GM23338 (cell line): ENCODE measurements at regions not wholly inside any gene's neighbourhood (a gene's known extent, or its start where the extent isn't known, plus 50 kb on each side); places are given as distances from the start of the nearest gene placed in this dataset.

Experiments used
- ATAC-seq: fragments of 200-7000 bp; cut with Tn5 transposase; 3 replicates; pipeline ENCODE4 v1.9.1; 2020
- DNase-seq: peaks from one replicate; pipeline ENCODE4 v3.0.0-alpha.2; 2015; ENCODE audit warnings: low spot score
- H2AFZ ChIP-seq: fragments of 200-600 bp; sonication (generic); 2 replicates; pipeline ENCODE4 v1.8.0; 2016; ENCODE audit warnings: antibody characterized with exemption, mild to moderate bottlenecking, moderate library complexity
- H3F3A ChIP-seq: fragments of 200-600 bp; sonication (generic); replicated peaks from 2 replicates; pipeline ENCODE4 v1.8.0; 2017; ENCODE audit warnings: antibody characterized with exemption, mixed run types, low read depth
- H3K27ac ChIP-seq: fragments of 200-600 bp; sonication (generic); 2 replicates; pipeline ENCODE4 v1.6.1; 2016; ENCODE audit warnings: low read depth
- H3K27me3 ChIP-seq: fragments of 200-600 bp; sonication (generic); 2 replicates; pipeline ENCODE4 v1.8.0; 2016; ENCODE audit warnings: mild to moderate bottlenecking, mixed run types, moderate library complexity; ENCODE audit not compliant: insufficient read depth
- H3K36me3 ChIP-seq: fragments of 200-600 bp; sonication (generic); 2 replicates; pipeline ENCODE4 v1.8.0; 2016; ENCODE audit warnings: mild to moderate bottlenecking; ENCODE audit not compliant: insufficient read depth
- H3K4me1 ChIP-seq: fragments of 200-600 bp; sonication (generic); 2 replicates; pipeline ENCODE4 v1.8.0; 2016; ENCODE audit warnings: mild to moderate bottlenecking, moderate library complexity; ENCODE audit not compliant: insufficient read depth
- H3K4me2 ChIP-seq: fragments of 200-600 bp; sonication (generic); 2 replicates; pipeline ENCODE4 v1.7.1; 2017; ENCODE audit warnings: mixed run types
- H3K4me3 ChIP-seq: fragments of 200-600 bp; sonication (generic); 2 replicates; pipeline ENCODE4 v1.6.1; 2016; ENCODE audit warnings: mixed run types
- H3K79me2 ChIP-seq: fragments of 200-600 bp; sonication (generic); replicated peaks from 2 replicates; pipeline ENCODE4 v1.8.0; 2017; ENCODE audit warnings: mild to moderate bottlenecking; ENCODE audit not compliant: insufficient read depth
- H3K9me2 ChIP-seq: fragments of 200-600 bp; sonication (generic); 2 replicates; pipeline ENCODE4 v1.8.0; 2017; ENCODE audit not compliant: insufficient read depth
- H4K20me1 ChIP-seq: fragments of 200-600 bp; sonication (generic); replicated peaks from 2 replicates; pipeline ENCODE4 v1.8.0; 2017; ENCODE audit warnings: mild to moderate bottlenecking; ENCODE audit not compliant: insufficient read depth
- H3K27ac Mint-ChIP-seq: 2 replicates; pipeline ENCODE4 v1.8.0; 2020; ENCODE audit warnings: inconsistent platforms, mild to moderate bottlenecking, moderate library complexity, mixed read lengths
- H3K27me3 Mint-ChIP-seq: 3 replicates; pipeline ENCODE4 v1.8.0; 2022; ENCODE audit warnings: low read depth, mild to moderate bottlenecking, moderate library complexity, mixed read lengths, inconsistent platforms; ENCODE audit not compliant: insufficient read depth, poor library complexity
- H3K36me3 Mint-ChIP-seq: 3 replicates; pipeline ENCODE4 v1.8.0; 2021; ENCODE audit warnings: low read depth, mild to moderate bottlenecking, inconsistent platforms, moderate library complexity, mixed read lengths
- H3K4me1 Mint-ChIP-seq: 3 replicates; pipeline ENCODE4 v1.8.0; 2020; ENCODE audit warnings: mild to moderate bottlenecking, inconsistent platforms, mixed read lengths
- H3K4me3 Mint-ChIP-seq: 3 replicates; pipeline ENCODE4 v1.8.0; 2021; ENCODE audit warnings: moderate library complexity, mild to moderate bottlenecking, inconsistent platforms, mixed read lengths
- H3K9me3 Mint-ChIP-seq: 3 replicates; pipeline ENCODE4 v1.8.0; 2020; ENCODE audit warnings: moderate library complexity, mild to moderate bottlenecking, inconsistent platforms, mixed read lengths
- CREB1 ChIP-seq: fragments of 250-450 bp; sonication (Bioruptor Pico); IDR thresholded peaks from 2 replicates; pipeline ENCODE4 v1.5.0; 2020; ENCODE audit warnings: low read depth, mild to moderate bottlenecking, moderate library complexity
- CTCF ChIP-seq, 2 experiments: fragments of 200-600 bp in 1 of 2; sonication (generic) in 1 of 2; conservative IDR thresholded peaks; 2 replicates each; pipeline versions ENCODE4 v1.5.1 to v1.6.1; 2016 to 2017; ENCODE audit warnings: antibody characterized with exemption in 2 of 2, low read depth in 2 of 2, mild to moderate bottlenecking in 2 of 2, moderate library complexity in 1 of 2
- EZH2 ChIP-seq: fragments of 200-600 bp; sonication (generic); IDR thresholded peaks from one replicate; pipeline ENCODE4 v1.8.0; 2017; ENCODE audit warnings: antibody characterized with exemption, mild to moderate bottlenecking, low read depth; ENCODE audit not compliant: unreplicated experiment
- EZH2phosphoT487 ChIP-seq: fragments of 200-600 bp; sonication (generic); IDR thresholded peaks from one replicate; pipeline ENCODE4 v1.8.1; 2018; ENCODE audit warnings: antibody characterized with exemption; ENCODE audit not compliant: unreplicated experiment
- NANOG ChIP-seq: IDR thresholded peaks from 2 replicates; pipeline ENCODE4 v1.6.1; 2016; ENCODE audit warnings: antibody characterized with exemption, borderline replicate concordance
- POLR2AphosphoS5 ChIP-seq: IDR thresholded peaks from 2 replicates; pipeline ENCODE4 v1.6.1; 2016; ENCODE audit warnings: antibody characterized with exemption, low read depth
- REST ChIP-seq: IDR thresholded peaks from one replicate; pipeline ENCODE4 v1.6.1; 2018; ENCODE audit warnings: antibody characterized with exemption; ENCODE audit not compliant: unreplicated experiment
- STAT1 ChIP-seq: IDR thresholded peaks from one replicate; pipeline ENCODE4 v1.6.1; 2016; ENCODE audit warnings: antibody characterized with exemption; ENCODE audit not compliant: unreplicated experiment
- ZNF114 ChIP-seq: fragments of 250-450 bp; sonication (Bioruptor Pico); IDR thresholded peaks from 2 replicates; pipeline ENCODE4 v1.5.0; 2020; ENCODE audit warnings: mild to moderate bottlenecking, moderate library complexity
- ZNF462 ChIP-seq: fragments of 250-450 bp; sonication (Bioruptor Pico); IDR thresholded peaks from 2 replicates; pipeline ENCODE4 v1.5.0; 2020; ENCODE audit warnings: mild to moderate bottlenecking, moderate library complexity

GRCh38 chr3:161577662-161578061 lies 81.1 kb downstream of the OTOL1 start:
- Histone ChIP-seq H3K27me3 (no peaks in the 10 kb centered on the region), H3K27ac (no peak overlapping the region), H3K4me3 (no peak overlapping the region), H4K20me1 (no peaks in the 10 kb centered on the region), H3K79me2 (no peaks in the 10 kb centered on the region), H3K4me2 (no peak overlapping the region), H3K4me1 (no peaks in the 10 kb centered on the region), H3K9me2 (no peaks in the 10 kb centered on the region), H3K36me3 (no peaks in the 10 kb centered on the region), H2AFZ (no peak overlapping the region; the same call in 1 of the 2 replicates), H3F3A (no peaks in the 10 kb centered on the region)
- Mint-ChIP-seq H3K9me3 (no peaks in the 10 kb centered on the region), H3K36me3 (no peaks in the 10 kb centered on the region), H3K4me1 (peaks cover 7% of the 10 kb centered on the region), H3K27ac (no peak overlapping the region), H3K4me3 (no peak overlapping the region), H3K27me3 (no peaks in the 10 kb centered on the region)
- no peak for TF ChIP-seq CREB1 (CRISPR knock-in tag)
- TF ChIP-seq EZH2, result no peak
- DNase-seq (no peak), ATAC-seq (no peak)

GRCh38 chr3:161579395-161580126 lies 83.0 kb downstream of the OTOL1 start:
- Mint-ChIP-seq H3K27ac (no peak overlapping the region), H3K4me1 (peaks cover 7% of the 10 kb centered on the region), H3K4me3 (no peak overlapping the region), H3K27me3 (no peaks in the 10 kb centered on the region), H3K36me3 (no peaks in the 10 kb centered on the region), H3K9me3 (no peaks in the 10 kb centered on the region)
- Histone ChIP-seq H3K36me3 (no peaks in the 10 kb centered on the region), H3K4me1 (no peaks in the 10 kb centered on the region), H3K4me3 (no peak overlapping the region), H3K27me3 (no peaks in the 10 kb centered on the region), H3K9me2 (no peaks in the 10 kb centered on the region), H3K79me2 (no peaks in the 10 kb centered on the region), H2AFZ (no peak overlapping the region), H3K27ac (no peak overlapping the region), H4K20me1 (no peaks in the 10 kb centered on the region), H3F3A (no peaks in the 10 kb centered on the region), H3K4me2 (no peak overlapping the region)
- ATAC-seq, result no peak
- no peak for DNase-seq
- no peak for TF ChIP-seq STAT1
- no peak for TF ChIP-seq ZNF462 (CRISPR knock-in tag)
- TF ChIP-seq REST, result no peak
- no peak for TF ChIP-seq EZH2phosphoT487
- TF ChIP-seq POLR2AphosphoS5, result no peak
- TF ChIP-seq CREB1 (CRISPR knock-in tag), result no peak
- no peak for TF ChIP-seq EZH2
- no peak for TF ChIP-seq NANOG
- no peak for TF ChIP-seq CTCF (conservative IDR thresholded peaks at IDR 0.05; ENCODE audit: low read depth in 2 of 2)
- no peak for TF ChIP-seq ZNF114 (CRISPR knock-in tag)
